GM19467 (cell line): ENCODE measurements at regions not wholly inside any gene's neighbourhood (a gene's known extent, or its start where the extent isn't known, plus 50 kb on each side); places are given as distances from the start of the nearest gene placed in this dataset.
"Not testable (repeated sequence)": the region's sequence is repeated elsewhere in the genome, so short reads cannot be mapped to it uniquely, and the experiment has no call there.

Source experiments
- ATAC-seq: cut with Tn5 transposase; IDR thresholded peaks from one replicate; pipeline ENCODE4 v1.9.1; 2021; ENCODE audit warnings: mild to moderate bottlenecking, moderate library complexity; ENCODE audit not compliant: unreplicated experiment

GRCh38 chr16:65829076-65829475 is 537.4 kb upstream of the CDH5 start:
- ATAC-seq, result no peak

GRCh38 chr16:65828296-65828695 is 538.2 kb upstream of the CDH5 start:
- no peak for ATAC-seq

- no peak for ATAC-seq
Observed at GRCh38 chr16:65827231-65827630, 539.3 kb upstream of the CDH5 start.

- ATAC-seq, result no peak
Observed at GRCh38 chr16:65825191-65825856, 541.2 kb upstream of the CDH5 start.

GRCh38 chr16:65822148-65822547 is 544.3 kb upstream of the CDH5 start:
- ATAC-seq, result no peak

GRCh38 chr16:65819136-65819898 is 547.2 kb upstream of the CDH5 start:
- ATAC-seq, result no peak

GRCh38 chr16:65817799-65818198 is 548.7 kb upstream of the CDH5 start:
- no peak for ATAC-seq

GRCh38 chr16:65817066-65817465 is 549.4 kb upstream of the CDH5 start:
- ATAC-seq, result no peak

- no peak for ATAC-seq
Observed at GRCh38 chr16:65816556-65816955, 549.9 kb upstream of the CDH5 start.

GRCh38 chr16:65815707-65816106 is 550.8 kb upstream of the CDH5 start:
- no peak for ATAC-seq

- not testable (repeated sequence) for ATAC-seq
Observed at GRCh38 chr16:65813879-65814278, 552.6 kb upstream of the CDH5 start.

GRCh38 chr16:65809627-65810026 is 556.9 kb upstream of the CDH5 start:
- no peak for ATAC-seq

- no peak for ATAC-seq
Observed at GRCh38 chr16:65808790-65809189, 557.7 kb upstream of the CDH5 start.

GRCh38 chr16:65807858-65808257 is 558.6 kb upstream of the CDH5 start:
- ATAC-seq, result no peak

- not testable (repeated sequence) for ATAC-seq
Observed at GRCh38 chr16:65805704-65806103, 560.8 kb upstream of the CDH5 start.

GRCh38 chr16:65796481-65796880 is 570.0 kb upstream of the CDH5 start:
- ATAC-seq, result no peak

- no peak for ATAC-seq
Observed at GRCh38 chr16:65794973-65795372, 571.5 kb upstream of the CDH5 start.

GRCh38 chr16:65793781-65794180 is 572.7 kb upstream of the CDH5 start:
- ATAC-seq, result no peak

GRCh38 chr16:65790768-65791167 is 575.7 kb upstream of the CDH5 start:
- ATAC-seq, result no peak

- ATAC-seq, result no peak
Observed at GRCh38 chr16:65789161-65789945, 577.1 kb upstream of the CDH5 start.

GRCh38 chr16:65788434-65789140 is 577.9 kb upstream of the CDH5 start:
- no peak for ATAC-seq
